RWPE2 (cell line): ENCODE measurements at regions not wholly inside any gene's neighbourhood (a gene's known extent, or its start where the extent isn't known, plus 50 kb on each side); places are given as distances from the start of the nearest gene placed in this dataset.
A peak's percentile ranks its signal among the peaks of the same experiment; 100 is the strongest.
"Not testable (repeated sequence)": the region's sequence is repeated elsewhere in the genome, so short reads cannot be mapped to it uniquely, and the experiment has no call there.

Source experiments
- ATAC-seq: fragments of 200-7000 bp; cut with Tn5 transposase; 3 replicates; pipeline ENCODE4 v1.9.1; 2021; ENCODE audit warnings: low read depth
- DNase-seq: peaks from one replicate; pipeline ENCODE4 v3.0.0-alpha.2; 2020; ENCODE audit warnings: low spot score
- H3K27ac ChIP-seq: fragments of 450-650 bp; 2 replicates; pipeline ENCODE4 v1.5.1; 2017; ENCODE audit warnings: mild to moderate bottlenecking; ENCODE audit not compliant: poor library complexity, severe bottlenecking
- H3K27me3 ChIP-seq: fragments of 250-450 bp; sonication (Bioruptor Pico); 2 replicates; pipeline ENCODE4 v1.5.1; 2021; ENCODE audit warnings: mild to moderate bottlenecking, moderate library complexity; ENCODE audit not compliant: insufficient read depth, poor library complexity, severe bottlenecking
- H3K36me3 ChIP-seq: fragments of 250-450 bp; sonication (Bioruptor Pico); 2 replicates; pipeline ENCODE4 v1.5.1; 2020; ENCODE audit warnings: low read depth, mild to moderate bottlenecking, moderate library complexity
- H3K4me1 ChIP-seq: fragments of 250-450 bp; sonication (Bioruptor Pico); 2 replicates; pipeline ENCODE4 v1.5.1; 2021; ENCODE audit warnings: mild to moderate bottlenecking, moderate library complexity; ENCODE audit not compliant: insufficient read depth, poor library complexity, severe bottlenecking
- H3K4me3 ChIP-seq: fragments of 250-450 bp; sonication (Bioruptor Pico); 2 replicates; pipeline ENCODE4 v1.5.1; 2021; ENCODE audit warnings: mild to moderate bottlenecking, moderate library complexity; ENCODE audit not compliant: severe bottlenecking
- H3K9me3 ChIP-seq: fragments of 250-450 bp; sonication (Bioruptor Pico); 2 replicates; pipeline ENCODE4 v1.5.1; 2021; ENCODE audit warnings: mild to moderate bottlenecking, moderate library complexity; ENCODE audit not compliant: severe bottlenecking
- CTCF ChIP-seq: fragments of 450-650 bp; IDR thresholded peaks from one replicate; pipeline ENCODE4 v1.5.1; 2017; ENCODE audit warnings: mild to moderate bottlenecking, moderate library complexity; ENCODE audit not compliant: poor library complexity, severe bottlenecking

DNA sequence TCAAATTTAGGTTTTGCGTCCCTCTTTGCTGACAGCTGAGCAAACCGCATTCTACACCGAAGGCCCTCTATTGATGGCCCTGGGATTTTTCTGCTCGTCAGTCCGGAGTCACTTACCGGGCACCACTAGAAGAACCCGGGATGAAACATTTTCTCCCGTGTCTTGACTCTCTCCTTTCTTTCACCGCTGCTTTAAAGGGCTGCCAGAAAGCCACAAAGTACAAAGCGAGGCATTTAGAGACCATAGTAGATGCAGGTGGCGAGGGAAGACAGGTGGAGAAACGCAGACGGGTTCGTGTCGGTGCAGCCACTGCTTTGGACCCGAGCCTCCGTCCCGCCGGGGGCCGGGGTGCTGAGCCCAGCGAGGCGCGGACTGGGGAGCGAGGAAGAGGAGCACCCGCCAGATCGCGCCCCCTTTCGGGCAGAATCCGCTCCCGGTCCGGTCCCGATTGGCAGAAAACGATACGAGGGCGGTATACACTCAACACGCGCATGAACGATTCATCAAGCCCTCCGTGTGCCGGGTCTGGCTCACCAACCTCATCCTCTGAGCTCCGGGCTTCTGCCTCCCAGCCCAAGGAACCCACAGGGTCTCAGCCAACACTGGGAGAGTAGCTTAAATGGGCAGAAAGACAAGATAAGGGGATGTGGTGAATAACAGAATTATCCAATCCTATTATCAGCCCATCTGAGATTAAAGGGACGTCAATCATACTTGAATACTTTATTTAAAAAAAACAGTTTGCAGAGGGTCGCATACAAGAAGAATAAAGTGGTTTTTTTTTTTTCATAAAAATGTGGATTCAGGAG, 84.9 kb downstream of the TRIM27 start:
- Histone ChIP-seq H3K27me3 (peaks cover 5% of the 10 kb centered on the region), H3K36me3 (no peaks in the 10 kb centered on the region), H3K9me3 (no peaks in the 10 kb centered on the region), H3K4me3 (peak overlapping the region; percentile 57), H3K4me1 (peaks cover 9% of the 10 kb centered on the region), H3K27ac (peak overlapping the region; percentile 37)
- peak; percentile 86 for TF ChIP-seq CTCF
- ATAC-seq (peak; percentile 74), DNase-seq (peak; percentile 69)

DNA sequence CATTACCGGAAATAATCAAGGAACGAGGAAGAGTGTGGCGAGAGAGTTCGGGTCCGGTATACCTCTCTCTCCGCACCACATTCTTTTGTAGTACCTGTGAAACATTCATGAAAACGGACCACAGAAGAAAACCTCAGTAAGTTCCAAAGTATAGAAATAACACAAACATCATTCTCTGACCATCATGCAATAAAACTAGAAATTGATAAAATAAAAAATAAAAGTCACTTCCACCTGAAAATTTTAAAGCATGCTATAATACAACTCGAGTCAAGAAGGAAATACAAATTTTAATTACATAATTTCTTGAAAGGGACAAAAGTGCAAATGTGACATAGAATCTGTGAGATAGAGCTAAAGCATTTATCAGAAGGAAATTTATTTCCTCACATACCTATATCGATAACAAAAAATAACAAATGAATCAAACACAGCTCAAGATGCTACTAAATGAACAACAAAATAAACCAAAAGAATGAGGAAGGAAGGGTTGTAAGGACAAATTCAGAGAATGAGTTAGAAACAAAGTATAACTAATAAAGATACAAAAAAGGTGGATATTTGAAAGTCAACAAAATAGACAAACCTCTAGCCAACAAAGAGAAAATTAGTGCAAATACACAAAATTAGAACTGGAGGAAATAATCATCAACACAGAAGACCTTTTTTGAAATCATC, 84.2 kb downstream of the TRIM27 start:
- Histone ChIP-seq H3K4me3 (peak overlapping the region; percentile 57), H3K27ac (peak overlapping the region; percentile 37)

GRCh38 chr6:28841290-28841689, 82.5 kb downstream of the TRIM27 start:
- ATAC-seq (no peak), DNase-seq (no peak)
- Histone ChIP-seq H3K36me3 (no peaks in the 10 kb centered on the region), H3K27me3 (peaks cover 5% of the 10 kb centered on the region), H3K27ac (no peak overlapping the region), H3K4me1 (peaks cover 9% of the 10 kb centered on the region), H3K9me3 (no peaks in the 10 kb centered on the region), H3K4me3 (no peak overlapping the region)
- peak; percentile 9 for TF ChIP-seq CTCF

More for the DNA sequence above, 84.2 kb downstream of the TRIM27 start:
- ATAC-seq (no peak), DNase-seq (no peak)
- no peak for TF ChIP-seq CTCF
- no peaks in the 10 kb centered on the region for H3K36me3 ChIP-seq
- no peaks in the 10 kb centered on the region for H3K9me3 ChIP-seq
- peaks cover 9% of the 10 kb centered on the region for H3K4me1 ChIP-seq
- peaks cover 5% of the 10 kb centered on the region for H3K27me3 ChIP-seq

GRCh38 chr6:28848756-28849155, 75.0 kb downstream of the TRIM27 start:
- not testable (repeated sequence) for H3K4me3 ChIP-seq, DNase-seq, H3K36me3 ChIP-seq, H3K9me3 ChIP-seq, ATAC-seq, H3K27ac ChIP-seq, H3K4me1 ChIP-seq, H3K27me3 ChIP-seq
